SKM-1 (cell line): ENCODE measurements at regions not wholly inside any gene's neighbourhood (a gene's known extent, or its start where the extent isn't known, plus 50 kb on each side); places are given as distances from the start of the nearest gene placed in this dataset.

Source experiments
- DNase-seq: peaks from one replicate; lab custom pipeline; 2025; ENCODE audit not compliant: unreplicated experiment; lab: John Stamatoyannopoulos, UW

DNA sequence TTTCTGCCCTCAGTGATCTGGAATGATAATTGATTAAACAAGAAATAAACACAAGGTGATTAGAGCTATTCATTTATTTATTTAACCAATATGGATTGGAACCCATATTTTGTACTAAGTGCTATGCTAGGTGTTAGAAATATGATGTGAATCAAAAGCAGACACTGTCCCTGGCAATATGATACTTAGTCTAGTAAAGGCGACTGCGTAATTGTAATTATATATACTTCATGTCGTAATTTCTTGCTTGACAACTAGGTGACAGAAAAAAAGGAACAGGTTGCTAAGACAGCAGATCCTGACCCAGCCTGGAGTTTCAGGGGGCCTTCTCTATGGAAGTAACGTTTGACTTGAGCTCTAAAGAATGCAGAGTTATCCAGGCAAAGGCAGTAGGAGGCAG lies 236.5 kb upstream of the F9 start:
- DNase-seq = no peak

DNA sequence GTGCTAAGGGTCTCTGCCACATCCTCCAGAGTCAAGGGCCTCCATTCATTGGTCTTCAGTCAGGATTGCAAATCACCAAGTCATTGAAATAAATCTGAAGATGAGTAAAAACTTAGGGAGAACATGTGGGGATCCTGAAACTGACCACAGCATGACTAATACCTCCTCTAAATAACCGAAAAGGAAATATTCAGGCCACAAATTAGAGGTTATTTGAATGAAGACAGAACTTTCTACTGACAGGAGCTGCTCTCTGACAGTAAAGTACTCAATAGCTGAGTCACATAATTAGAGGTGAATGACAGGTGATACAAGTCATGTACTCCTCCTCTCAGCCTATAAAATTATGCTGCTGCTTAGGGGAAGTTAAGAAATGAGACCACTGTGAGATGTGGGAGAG lies 240.2 kb upstream of the F9 start:
- DNase-seq = no peak

DNA sequence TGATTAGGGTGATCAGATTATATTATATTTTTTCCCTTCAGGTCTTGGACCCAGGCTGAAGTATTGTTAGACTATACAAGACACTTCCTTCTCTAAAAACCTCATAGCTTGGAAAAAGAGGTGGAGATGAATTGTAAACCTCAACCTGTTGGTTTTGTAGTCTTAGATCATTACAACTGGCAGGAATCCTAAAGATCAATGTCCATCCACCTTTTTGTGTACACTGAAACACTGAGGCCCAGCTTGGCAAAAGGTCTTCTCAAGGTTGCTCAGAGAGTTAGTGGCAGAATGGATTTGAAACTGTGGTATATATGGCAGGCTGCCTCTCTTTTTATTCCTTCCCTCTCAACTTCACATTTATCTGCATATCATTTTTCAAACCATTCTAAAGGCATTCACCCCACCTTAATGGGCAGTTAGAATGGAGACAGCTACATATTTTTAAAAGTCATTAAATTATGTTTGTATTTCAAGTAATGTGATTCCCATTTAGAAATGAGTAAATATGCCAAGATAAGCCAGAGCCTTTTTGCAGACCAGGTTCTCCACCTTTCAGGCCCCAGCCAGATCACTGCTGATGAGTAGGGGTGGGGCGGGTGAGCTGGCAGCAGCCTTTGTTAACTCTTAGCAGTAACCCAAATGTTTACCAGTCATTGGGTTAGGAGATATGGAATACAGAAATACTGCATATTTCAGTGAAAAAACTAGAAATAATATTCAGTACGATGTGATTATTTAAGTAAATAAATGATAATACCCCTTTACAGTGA lies 243.2 kb upstream of the F9 start:
- no peak for DNase-seq

DNA sequence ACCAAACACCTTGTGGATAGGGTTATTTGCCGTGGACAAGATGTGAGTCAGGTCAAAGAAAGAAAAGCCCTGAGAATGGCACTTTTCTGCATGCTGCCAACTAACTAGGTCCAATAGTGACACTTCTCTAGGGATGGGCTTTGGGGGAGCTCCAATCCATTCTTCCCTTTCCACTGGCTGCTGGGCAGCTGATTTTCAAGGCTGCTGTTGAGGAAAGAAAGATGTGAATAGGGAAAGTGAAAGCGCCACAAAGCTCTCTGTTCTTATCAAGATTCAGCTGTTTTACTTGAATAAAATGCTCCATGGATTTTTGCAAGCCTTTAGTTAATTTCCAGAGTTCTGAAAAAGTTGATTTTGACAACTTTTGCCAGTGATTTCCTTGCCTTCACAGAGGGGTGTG lies 244.2 kb upstream of the F9 start:
- no peak for DNase-seq

DNA sequence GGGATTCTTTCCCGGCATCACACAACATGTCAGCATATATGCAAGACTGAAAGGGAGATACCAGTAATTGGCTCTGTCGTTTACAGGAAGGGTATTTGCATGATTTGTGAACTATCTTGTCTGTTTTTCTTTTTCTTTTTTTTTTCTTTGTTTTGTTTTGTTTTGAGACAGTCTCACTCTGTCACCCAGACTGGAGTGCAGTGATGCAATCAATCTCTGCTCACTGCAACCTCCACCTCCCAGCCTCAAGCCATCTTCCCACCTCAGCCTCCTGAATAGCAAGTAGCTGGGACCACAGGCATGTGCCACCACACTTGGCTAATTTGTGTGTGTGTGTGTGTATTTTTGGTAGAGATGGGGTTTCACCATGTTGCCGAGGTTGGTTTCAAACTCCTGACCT lies 262.7 kb upstream of the F9 start:
- DNase-seq = no peak

DNA sequence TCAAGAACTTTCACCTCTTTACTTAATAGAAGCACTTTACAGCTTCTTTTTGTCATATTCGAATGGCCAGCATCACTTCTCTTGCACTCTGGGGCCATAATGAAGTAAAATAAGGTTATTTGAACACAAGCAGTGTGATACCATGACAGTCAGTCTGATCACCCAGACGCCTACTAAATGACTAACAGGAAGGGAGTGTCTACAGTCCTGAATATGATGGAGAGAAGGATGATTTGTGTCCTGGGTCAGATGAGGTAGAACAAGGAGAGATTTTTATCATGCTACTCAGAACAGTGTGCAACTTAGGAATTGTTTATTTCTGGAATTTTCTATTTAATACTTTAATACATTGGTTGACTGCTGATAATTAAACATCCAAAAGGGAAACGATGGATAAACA lies 284.2 kb upstream of the F9 start:
- DNase-seq = no peak

DNA sequence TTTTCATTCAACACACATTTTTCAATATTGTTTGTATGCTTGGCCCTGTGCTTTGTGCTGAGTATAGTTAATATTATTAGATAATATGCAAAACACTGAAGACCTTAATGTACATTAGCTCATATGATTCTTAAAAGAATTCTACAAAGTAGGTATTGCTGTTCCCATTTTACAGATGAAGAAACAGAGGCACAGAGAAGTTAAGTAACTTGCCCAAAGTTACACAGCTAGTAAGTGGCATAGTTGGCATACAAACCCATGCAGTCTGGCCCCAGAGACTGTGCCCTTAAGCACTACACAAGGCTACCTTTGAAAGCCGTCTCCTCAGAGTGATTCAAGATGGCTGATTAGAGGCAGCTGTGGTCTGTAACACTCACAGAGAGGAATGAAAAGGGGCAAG lies 293.4 kb upstream of the F9 start:
- no peak for DNase-seq

DNA sequence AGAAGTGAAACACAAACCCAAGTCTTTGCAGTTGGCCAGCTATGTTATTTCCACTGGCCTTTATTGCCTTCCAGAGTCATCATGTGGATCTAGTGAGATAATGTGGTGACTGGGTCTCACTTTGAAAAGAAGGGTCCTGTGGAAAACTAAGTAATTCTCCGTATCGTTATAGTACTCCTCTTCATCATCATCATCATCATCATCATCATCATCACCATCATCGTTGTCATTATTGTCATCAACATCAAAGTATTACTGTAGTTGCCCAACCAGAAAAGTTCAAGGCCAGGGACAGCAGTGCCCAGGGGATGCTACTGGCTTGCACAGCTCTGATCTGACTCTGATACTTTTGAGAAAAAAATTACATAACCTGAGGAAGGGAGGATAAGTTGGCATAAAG lies 295.6 kb upstream of the F9 start:
- no peak for DNase-seq

DNA sequence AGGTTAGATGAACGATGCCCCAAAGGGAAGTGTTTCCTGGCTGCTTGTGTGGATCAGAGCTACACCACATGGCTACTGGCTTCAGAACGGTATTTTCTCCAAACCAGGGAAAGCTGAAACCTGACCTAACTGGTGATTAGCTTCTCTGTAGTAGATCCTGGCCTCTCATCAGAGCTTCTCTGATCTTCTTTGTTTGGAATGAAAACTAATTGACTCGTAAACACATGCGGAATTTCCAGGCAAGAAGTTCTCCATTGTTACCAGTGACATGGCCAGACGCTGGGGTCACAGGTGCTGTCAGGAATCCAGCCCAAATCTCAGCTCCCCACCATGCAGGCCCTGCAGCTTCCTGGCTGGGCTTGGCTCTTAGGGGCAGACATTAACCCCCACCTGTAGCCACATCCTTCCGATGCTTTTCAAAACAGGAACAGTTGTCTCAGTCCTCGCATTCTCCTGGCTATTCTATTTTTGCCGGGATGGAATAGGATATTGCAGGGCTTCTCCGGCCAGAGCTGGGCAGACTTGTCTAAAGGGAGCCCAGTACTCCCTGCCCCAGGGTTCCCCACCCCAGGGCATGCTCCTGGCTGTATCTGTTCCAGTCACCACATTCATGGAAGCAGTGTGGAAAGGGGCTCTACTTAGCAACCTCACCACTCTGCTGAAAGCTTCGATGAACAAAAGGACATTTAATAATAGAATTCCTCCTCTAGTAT lies 305.4 kb upstream of the F9 start:
- DNase-seq = no peak

DNA sequence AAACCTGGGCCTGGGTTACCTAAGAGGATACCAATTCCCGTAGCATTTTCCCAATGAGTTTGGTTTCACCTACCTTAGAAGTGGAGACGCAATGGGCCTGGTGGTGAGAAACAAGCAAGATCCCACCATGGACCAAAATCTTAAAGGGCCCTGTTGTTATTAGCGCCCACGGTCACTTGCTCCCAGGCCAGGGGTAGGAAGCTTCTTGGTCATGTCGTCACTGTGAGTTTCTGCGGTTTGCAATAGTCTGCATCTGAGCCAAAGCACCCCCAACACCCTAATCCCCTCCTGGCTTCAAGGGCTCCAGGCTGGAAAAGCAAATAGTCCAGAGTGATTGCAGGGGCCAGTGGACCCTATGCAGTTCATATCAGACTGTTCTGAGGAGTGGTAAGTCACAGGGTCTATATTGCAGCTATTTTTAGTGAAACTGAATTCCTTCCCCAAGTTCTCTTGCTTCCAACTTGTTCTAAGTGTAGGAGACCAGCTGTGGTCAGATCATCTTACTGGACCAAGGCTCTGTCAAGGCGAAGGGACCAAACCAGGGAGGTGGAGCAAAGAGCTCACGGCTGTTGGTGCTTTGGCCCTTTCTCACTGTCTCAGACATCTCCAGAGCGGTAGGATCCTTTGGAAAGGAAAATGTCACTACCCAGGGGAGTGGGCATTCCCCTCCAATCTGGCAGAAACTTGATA lies 307.9 kb upstream of the F9 start:
- DNase-seq = no peak

DNA sequence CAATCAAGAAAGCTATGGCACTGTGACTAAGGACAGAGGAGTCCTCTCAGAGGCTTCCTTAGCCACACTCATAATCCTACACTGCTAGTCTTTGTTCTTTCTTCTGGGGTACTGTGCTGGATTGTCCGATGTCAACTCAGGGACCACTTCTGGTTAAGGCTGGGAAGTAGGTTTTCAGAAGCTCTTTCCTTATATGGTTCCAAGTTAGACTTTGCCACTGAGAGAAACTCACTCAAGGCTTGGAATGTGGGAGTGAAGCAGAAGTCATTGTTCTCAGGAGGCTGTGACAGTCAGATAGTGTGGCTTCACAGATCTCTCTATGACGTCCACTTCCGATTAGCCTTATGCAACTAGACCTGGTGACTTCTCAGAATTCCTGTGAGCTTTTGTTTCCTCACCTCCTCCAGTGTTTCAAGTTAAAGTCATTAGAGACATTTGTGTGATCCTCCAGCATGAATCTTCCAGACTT lies 317.3 kb upstream of the F9 start:
- DNase-seq = no peak

DNA sequence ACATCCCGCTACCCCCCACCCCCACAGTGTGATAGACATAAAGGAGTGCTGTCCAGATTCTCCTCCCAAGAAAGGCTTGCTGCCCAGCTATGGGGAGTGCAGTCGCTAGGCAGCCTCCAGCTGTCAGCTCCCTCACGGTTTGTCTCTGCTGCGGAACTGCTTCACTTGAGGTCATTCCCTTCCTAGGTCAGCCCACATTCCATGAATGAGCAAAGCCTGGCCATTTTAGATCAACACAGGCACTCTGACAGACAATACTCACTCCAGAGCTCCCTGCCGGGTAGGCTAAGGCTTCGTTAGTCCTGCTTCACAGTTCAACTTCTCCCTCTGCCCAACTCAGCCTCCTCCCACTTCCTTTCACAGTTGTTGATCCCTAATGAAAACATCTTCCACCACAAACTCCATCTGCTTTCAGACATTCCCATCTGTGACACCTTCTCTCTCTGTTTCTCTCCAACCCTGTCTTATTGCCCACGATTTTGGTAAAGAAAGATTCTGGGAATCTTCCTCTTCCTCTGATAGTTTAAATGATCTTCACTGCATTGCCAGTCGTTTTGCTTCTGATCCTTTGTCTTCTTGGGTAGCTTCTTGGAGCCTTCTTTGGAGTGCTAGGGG lies 318.9 kb upstream of the F9 start:
- no peak for DNase-seq

DNA sequence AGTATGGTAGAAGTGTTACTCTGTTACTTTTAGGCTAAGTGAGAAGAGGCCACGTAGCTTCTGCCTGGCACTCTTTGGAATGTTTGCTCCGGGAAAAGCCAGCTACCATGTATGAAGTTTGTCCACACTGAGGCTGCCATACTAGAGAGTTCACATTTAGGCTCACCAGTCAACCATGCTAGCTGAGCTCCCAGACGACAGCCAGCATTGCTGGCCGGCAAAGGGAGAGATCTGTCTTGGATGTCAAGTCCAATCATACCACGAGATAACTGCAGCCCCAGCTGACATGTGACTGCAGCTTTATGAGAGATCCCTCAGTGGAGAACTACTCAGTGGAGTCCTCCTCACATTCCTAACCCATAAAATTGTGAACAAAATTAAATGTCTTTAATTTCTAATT lies 321.2 kb upstream of the F9 start:
- no peak for DNase-seq

DNA sequence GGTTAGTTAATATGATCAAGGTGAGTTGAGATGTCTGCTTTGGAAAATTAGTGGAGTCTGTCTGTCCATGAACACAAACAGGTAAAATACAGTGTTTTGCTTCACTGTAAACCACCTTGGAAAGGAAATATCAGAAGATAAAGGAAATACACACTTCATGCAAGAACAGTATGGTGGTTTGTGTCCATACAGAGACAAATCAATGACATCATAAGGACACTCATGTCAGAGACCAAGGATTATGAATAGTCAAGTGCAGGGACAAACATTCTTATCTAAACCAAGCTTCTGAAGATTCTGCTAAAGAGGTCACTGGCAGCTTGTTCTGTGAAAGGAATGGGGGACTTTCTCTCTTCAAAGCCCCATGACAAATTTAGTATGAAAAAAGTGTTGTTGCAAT lies 322.9 kb upstream of the F9 start:
- no peak for DNase-seq

DNA sequence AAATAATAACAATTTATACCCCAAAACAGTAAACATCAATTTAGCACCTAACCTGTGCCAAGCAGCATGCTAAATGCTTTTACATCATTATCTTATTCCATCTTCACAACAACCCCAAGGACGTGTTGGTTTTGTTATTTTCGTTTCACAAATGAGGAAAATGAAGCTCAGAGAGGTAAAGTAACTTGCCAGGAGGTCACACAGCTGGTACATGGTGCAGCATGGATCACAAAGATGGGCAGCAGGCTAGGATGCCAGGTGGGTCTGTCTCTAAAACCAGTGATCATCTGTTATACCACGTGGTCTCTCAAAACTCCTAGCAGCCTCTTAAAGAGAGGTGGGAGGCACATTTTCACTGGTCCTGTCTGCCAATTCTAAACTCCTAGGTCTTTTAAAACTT lies 323.6 kb upstream of the F9 start:
- no peak for DNase-seq

DNA sequence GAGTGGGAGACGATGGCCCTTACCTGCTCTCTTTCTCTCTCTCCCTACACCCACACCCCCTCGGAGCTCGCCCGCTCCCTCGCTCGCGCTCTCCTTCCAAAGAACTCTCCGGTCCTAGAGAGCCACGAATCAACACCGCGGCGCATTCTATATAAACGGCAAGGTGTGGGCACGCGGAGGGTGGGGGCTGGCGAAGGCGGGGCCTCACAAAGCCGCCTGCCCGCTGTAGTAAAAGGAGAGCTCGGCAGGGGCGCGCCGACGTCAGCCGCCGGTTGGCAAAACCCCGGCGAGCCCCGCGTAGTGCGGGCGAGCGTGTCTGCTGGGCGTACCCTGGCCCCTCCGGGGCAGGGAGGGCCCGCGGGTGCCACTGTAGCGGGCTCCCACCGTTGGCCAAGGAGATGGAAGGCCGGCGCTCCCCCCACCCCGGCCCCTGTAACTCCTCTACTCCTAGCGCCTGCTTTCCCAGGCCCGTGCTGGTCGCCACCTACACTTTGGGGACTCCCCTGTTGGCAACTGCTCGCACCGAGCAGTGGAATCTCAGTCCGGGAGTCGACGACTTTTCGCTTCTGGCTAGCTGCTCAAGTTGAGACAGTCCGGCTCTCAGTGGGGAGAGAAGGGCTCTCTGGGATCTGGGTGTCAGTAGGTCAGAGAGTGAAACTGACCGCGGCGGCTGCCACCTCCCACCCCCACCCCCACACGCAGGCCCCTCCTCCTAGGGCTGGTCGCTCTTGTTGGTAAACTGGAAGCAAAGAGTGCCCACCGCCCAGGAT lies 325.5 kb upstream of the F9 start:
- DNase-seq = no peak

DNA sequence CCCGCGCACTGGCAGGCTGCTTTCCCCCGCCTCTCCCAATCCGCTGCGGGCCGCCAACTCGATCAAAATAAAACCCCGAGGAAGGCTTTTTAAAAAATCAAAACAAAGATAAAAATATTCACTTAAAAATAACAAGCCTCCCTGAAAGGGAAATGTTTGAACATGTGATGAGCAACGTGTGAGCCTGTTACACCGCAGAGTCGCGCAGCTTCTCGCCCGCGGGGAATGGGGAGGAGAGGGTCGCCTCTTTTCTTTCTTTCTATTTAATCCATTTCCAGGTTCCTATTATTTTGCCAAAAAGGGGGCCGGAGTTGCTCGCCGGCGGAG lies 326.0 kb upstream of the F9 start:
- DNase-seq = no peak

DNA sequence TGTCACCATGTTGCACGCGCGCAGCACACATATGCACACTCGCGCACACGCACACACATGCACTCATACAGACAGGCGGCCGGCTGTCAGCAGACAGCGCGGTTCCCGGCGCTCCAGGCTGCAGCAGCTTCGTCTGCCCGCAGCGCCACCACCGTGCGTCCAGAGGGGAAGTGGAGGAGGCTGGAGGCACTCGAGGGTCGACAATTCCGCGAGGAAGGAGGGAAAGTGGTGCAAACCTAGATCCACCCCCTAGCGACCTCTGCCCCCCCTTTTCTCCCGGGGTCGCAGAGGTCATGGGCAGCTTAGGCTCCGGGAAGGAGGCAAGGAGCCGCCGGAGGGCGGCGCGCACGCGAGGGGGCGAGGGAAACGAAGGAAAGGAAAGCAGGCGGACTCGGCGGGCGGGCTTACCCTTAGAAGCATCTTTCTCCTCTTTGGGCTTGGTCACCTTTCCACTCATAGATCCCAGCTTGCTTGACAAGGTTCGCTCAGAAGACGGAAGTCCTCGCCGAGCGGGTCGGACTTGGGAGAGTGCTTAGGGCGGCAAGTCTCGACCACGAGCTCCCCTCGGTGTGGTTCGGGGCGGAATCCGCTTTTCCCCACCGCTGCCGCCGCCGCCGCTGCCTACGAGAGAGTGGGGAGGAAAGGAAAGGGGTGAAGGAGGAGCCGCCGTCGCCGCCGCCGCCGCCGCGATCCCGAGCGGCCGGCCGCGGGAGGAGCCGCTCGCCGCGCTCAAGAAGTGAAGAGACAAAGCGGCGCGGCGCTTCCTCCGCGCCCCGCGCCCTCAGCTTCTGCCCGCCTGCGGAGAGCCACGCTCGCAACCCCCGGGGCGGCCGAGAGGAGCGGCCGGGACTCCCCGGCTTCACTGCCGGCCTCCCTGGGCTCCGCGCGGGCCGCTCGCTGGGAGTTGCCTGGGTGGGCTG lies 326.6 kb upstream of the F9 start:
- no peak for DNase-seq

DNA sequence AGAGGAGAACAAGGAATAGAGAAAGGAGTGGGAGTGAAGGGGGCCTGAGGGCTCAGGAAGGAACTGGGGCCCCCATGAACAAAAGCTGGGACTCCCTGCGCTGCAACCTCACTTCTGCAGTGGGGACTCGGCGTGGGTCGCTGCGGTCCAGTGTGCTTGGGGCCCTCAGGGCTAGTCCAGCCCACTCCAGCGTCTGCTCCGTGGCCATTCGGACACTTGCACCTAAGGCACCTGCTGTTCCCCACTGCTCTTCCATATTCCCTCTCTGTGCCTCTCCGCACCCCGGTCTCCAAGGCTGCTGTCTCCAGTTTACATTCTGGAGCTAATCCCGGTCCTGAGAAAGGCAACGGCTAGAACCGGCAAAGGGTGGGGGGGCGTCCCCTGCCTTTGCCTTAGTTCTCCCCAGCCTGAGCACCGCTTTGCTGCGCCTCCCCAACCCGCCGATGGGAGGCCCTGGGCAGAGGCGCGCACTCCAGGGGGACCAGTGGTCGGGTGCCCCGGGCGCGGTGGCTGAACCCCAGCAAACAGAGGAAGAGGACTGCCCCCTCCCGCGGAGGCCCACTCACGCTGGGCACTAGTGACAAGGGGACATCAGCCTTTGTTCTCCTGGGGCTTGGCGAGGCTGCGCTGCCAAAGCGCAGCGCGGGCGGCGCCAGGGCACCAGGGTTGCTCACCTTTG lies 327.7 kb upstream of the F9 start:
- DNase-seq = no peak

DNA sequence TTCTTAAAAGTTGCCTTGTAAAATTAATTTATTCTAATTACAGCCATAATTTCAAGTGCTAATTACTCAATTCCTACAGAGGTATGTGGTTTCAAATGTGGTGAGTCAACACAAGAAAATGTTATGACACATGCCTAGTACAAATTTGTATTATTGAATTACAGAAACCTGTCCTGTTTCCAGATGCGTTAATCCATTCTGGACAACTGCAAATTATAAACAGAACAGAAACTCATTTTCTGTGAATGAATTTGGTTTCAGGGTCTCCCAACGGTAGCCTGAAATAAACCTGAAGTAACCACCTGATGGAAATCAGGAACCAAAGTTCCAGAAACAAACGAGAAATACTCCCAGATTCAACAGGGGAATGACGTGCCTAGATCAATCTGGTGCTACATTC lies 328.6 kb upstream of the F9 start:
- DNase-seq = no peak
